OCI-LY3 (cell line): ENCODE measurements at regions not wholly inside any gene's neighbourhood (a gene's known extent, or its start where the extent isn't known, plus 50 kb on each side); places are given as distances from the start of the nearest gene placed in this dataset.

Experiments
- H2AFZ ChIP-seq: fragments of 200-600, 300-600 bp; shearing (Covaris generic); 2 replicates; pipeline ENCODE4 v1.6.0; 2014; ENCODE audit warnings: antibody characterized with exemption, low read depth, low read length
- H3K27ac ChIP-seq: fragments of 200-600, 300-600 bp; sonication (generic); 2 replicates; pipeline ENCODE4 v1.5.1; 2014; ENCODE audit warnings: mild to moderate bottlenecking, low read length, moderate library complexity, mixed read lengths
- H3K27me3 ChIP-seq: fragments of 200-600, 300-600 bp; sonication (generic); 2 replicates; pipeline ENCODE4 v1.6.1; 2014; ENCODE audit warnings: low read depth, low read length, mixed read lengths
- H3K36me3 ChIP-seq: fragments of 200-600, 300-600 bp; sonication (generic); replicated peaks from 2 replicates; pipeline ENCODE3; 2014; ENCODE audit warnings: low read depth, low read length, mixed read lengths
- H3K4me1 ChIP-seq: fragments of 300-600, 200-600 bp; sonication (generic); 2 replicates; pipeline ENCODE4 v1.6.1; 2014; ENCODE audit warnings: low read length, mixed read lengths
- H3K4me2 ChIP-seq: fragments of 200-600, 300-600 bp; sonication (generic); 2 replicates; pipeline ENCODE4 v1.6.1; 2014; ENCODE audit warnings: low read length, mixed read lengths
- H3K4me3 ChIP-seq: fragments of 300-600, 200-600 bp; sonication (generic); 2 replicates; pipeline ENCODE4 v1.5.1; 2014; ENCODE audit warnings: antibody characterized with exemption, mild to moderate bottlenecking, low read length, moderate library complexity
- H3K79me2 ChIP-seq: fragments of 300-600, 200-600 bp; shearing (Covaris generic); 2 replicates; pipeline ENCODE4 v1.6.1; 2014; ENCODE audit warnings: mild to moderate bottlenecking, low read length, mixed read lengths
- H3K9ac ChIP-seq: fragments of 300-600, 200-600 bp; shearing (Covaris generic); 2 replicates; pipeline ENCODE4 v1.6.0; 2014; ENCODE audit warnings: mild to moderate bottlenecking, low read length, moderate library complexity
- H3K9me3 ChIP-seq: fragments of 200-600, 300-600 bp; shearing (Covaris generic); 2 replicates; pipeline ENCODE4 v1.6.1; 2014; ENCODE audit warnings: low read length, mixed read lengths; ENCODE audit not compliant: insufficient read depth
- H4K20me1 ChIP-seq: fragments of 200-600, 300-600 bp; sonication (generic); 2 replicates; pipeline ENCODE4 v1.6.1; 2016; ENCODE audit warnings: low read length, mixed read lengths; ENCODE audit not compliant: insufficient read depth
- EZH2phosphoT487 ChIP-seq: fragments of 200-600 bp; shearing (Covaris generic); IDR thresholded peaks from 2 replicates; pipeline ENCODE4 v1.6.1; 2018; ENCODE audit warnings: antibody characterized with exemption, mixed run types, low read depth
- TF ChIP-seq, protein P1 (sequence below): fragments of 200-600, 300-600 bp; sonication (generic); IDR thresholded peaks from 2 replicates; pipeline ENCODE4 v1.5.1; 2014; ENCODE audit warnings: antibody characterized with exemption, low read length, low read depth

DNA sequence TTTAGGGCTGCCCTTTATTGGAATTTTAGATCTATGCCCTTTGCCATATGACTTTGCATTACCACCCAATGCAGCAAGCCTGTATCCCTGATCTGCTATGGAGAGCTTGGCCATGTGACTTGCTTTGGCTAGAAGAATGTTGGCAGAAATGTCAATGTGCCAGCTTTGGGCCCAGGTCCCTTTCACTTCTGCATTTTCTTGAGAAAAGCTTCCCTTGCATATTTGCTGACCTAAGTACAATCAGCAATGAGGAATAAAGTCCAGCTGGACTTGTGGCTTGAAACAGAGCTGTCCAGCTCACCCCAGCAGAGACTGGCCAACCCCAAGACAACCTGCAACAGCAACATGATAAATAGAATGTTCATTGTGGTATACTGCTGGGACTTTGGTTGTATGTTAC is 135.9 kb downstream of the PAH start:
- H3K36me3 ChIP-seq: no peaks in the 10 kb centered on the region
- 0 out of 2 replicates have a peak, but pooled peaks cover 3% of the 10 kb centered on the region for H3K27me3 ChIP-seq
- H3K27ac ChIP-seq: no peak overlapping the region
- H3K4me1 ChIP-seq: peaks cover 11% of the 10 kb centered on the region
- TF ChIP-seq, protein P1, sequence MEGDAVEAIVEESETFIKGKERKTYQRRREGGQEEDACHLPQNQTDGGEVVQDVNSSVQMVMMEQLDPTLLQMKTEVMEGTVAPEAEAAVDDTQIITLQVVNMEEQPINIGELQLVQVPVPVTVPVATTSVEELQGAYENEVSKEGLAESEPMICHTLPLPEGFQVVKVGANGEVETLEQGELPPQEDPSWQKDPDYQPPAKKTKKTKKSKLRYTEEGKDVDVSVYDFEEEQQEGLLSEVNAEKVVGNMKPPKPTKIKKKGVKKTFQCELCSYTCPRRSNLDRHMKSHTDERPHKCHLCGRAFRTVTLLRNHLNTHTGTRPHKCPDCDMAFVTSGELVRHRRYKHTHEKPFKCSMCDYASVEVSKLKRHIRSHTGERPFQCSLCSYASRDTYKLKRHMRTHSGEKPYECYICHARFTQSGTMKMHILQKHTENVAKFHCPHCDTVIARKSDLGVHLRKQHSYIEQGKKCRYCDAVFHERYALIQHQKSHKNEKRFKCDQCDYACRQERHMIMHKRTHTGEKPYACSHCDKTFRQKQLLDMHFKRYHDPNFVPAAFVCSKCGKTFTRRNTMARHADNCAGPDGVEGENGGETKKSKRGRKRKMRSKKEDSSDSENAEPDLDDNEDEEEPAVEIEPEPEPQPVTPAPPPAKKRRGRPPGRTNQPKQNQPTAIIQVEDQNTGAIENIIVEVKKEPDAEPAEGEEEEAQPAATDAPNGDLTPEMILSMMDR: no peak
- TF ChIP-seq EZH2phosphoT487: no peak
- H3K9me3 ChIP-seq: no peaks in the 10 kb centered on the region
- no peak overlapping the region for H3K4me3 ChIP-seq
- no peak overlapping the region for H3K9ac ChIP-seq
- no peaks in the 10 kb centered on the region for H3K79me2 ChIP-seq
- H2AFZ ChIP-seq: no peak overlapping the region
- no peaks in the 10 kb centered on the region for H4K20me1 ChIP-seq
- no peak overlapping the region for H3K4me2 ChIP-seq

GRCh38 chr12:102776041-102776440 is 141.0 kb downstream of the PAH start:
- Histone ChIP-seq H3K4me2 (peak overlapping the region; percentile 57), H4K20me1 (no peaks in the 10 kb centered on the region), H3K9me3 (no peaks in the 10 kb centered on the region), H3K36me3 (no peaks in the 10 kb centered on the region), H3K79me2 (no peaks in the 10 kb centered on the region), H3K27ac (no peak overlapping the region), H3K27me3 (0 out of 2 replicates have a peak, but pooled peaks cover 8% of the 10 kb centered on the region), H3K9ac (no peak overlapping the region), H2AFZ (no peak overlapping the region), H3K4me1 (peaks cover 18% of the 10 kb centered on the region), H3K4me3 (no peak overlapping the region)
- no peak for TF ChIP-seq EZH2phosphoT487
- TF ChIP-seq, protein P1: no peak

GRCh38 chr12:102769323-102769916 is 147.6 kb downstream of the PAH start:
- TF ChIP-seq, protein P1: peak; percentile 82
- TF ChIP-seq EZH2phosphoT487: no peak
- no peaks in the 10 kb centered on the region for H3K79me2 ChIP-seq
- H3K9me3 ChIP-seq: no peaks in the 10 kb centered on the region
- H3K4me2 ChIP-seq: peak overlapping the region; percentile 57
- H3K4me1 ChIP-seq: peaks cover 5% of the 10 kb centered on the region
- peak overlapping the region; percentile 23; the same call in 1 of the 2 replicates for H2AFZ ChIP-seq
- no peaks in the 10 kb centered on the region for H4K20me1 ChIP-seq
- H3K27me3 ChIP-seq: 0 out of 2 replicates have a peak, but pooled peaks cover 16% of the 10 kb centered on the region
- no peak overlapping the region for H3K9ac ChIP-seq
- no peak overlapping the region for H3K27ac ChIP-seq
- H3K36me3 ChIP-seq: no peaks in the 10 kb centered on the region
- peak overlapping the region; percentile 44 for H3K4me3 ChIP-seq

GRCh38 chr12:102766961-102767360 is 150.1 kb downstream of the PAH start:
- Histone ChIP-seq H3K27ac (no peak overlapping the region), H4K20me1 (no peaks in the 10 kb centered on the region), H3K4me2 (no peak overlapping the region), H3K4me1 (peaks cover 5% of the 10 kb centered on the region), H2AFZ (no peak overlapping the region), H3K36me3 (no peaks in the 10 kb centered on the region), H3K9me3 (no peaks in the 10 kb centered on the region), H3K4me3 (no peak overlapping the region), H3K27me3 (0 out of 2 replicates have a peak, but pooled peaks cover 12% of the 10 kb centered on the region), H3K79me2 (no peaks in the 10 kb centered on the region), H3K9ac (no peak overlapping the region)
- TF ChIP-seq, protein P1: no peak
- TF ChIP-seq EZH2phosphoT487: no peak
